CD4-positive, alpha-beta T cell (primary cell): ENCODE measurements at regions not wholly inside any gene's neighbourhood (a gene's known extent, or its start where the extent isn't known, plus 50 kb on each side); places are given as distances from the start of the nearest gene placed in this dataset.

Source experiments
- ATAC-seq: fragments of 200-7000 bp; cut with Tn5 transposase; one replicate; pipeline ENCODE4 v1.10.0; 2022; ENCODE audit warnings: mild to moderate bottlenecking; ENCODE audit not compliant: poor library complexity
- CTCF ChIA-PET: fragments of 350-600 bp; sonication (Branson Sonifier 250); formaldehyde crosslinking; loops from one replicate; lab custom pipeline; 2021; ENCODE audit warnings: antibody characterized with exemption, inconsistent platforms; lab: Charles Lee
- POLR2A ChIA-PET: fragments of 350-600 bp; sonication (Branson Sonifier 250); formaldehyde crosslinking; loops from one replicate; lab custom pipeline; 2021; ENCODE audit warnings: antibody characterized with exemption, inconsistent platforms; lab: Charles Lee
- DNase-seq, 14 experiments: peaks; one replicate each; pipeline ENCODE4 v3.0.0-alpha.2; 2013 to 2020; ENCODE audit warnings: mixed read lengths in 2 of 14
- H3K27ac ChIP-seq, 2 donors: one replicate each; pipeline versions ENCODE4 v1.5.1 to v1.7.0; 2013; ENCODE audit warnings: low read length in 2 of 2, low read depth in 1 of 2, mild to moderate bottlenecking in 1 of 2
- H3K27me3 ChIP-seq, 2 experiments: 1 replicate in 1 of 2; 2 replicates in 1 of 2; pipeline versions ENCODE4 v1.6.1 to v1.7.0; 2013; ENCODE audit warnings: low read length in 2 of 2, control low read depth in 1 of 2, mild to moderate bottlenecking in 1 of 2, moderate library complexity in 1 of 2; ENCODE audit not compliant: insufficient read depth in 2 of 2, control insufficient read depth in 1 of 2
- H3K36me3 ChIP-seq: one replicate; pipeline ENCODE4 v1.6.1; 2013; ENCODE audit warnings: low read length, control low read depth; ENCODE audit not compliant: insufficient read depth
- H3K4me1 ChIP-seq: one replicate; pipeline ENCODE4 v1.6.1; 2013; ENCODE audit warnings: low read length, control low read depth; ENCODE audit not compliant: insufficient read depth
- H3K4me3 ChIP-seq: one replicate; pipeline ENCODE4 v1.5.1; 2013; ENCODE audit warnings: mild to moderate bottlenecking, low read length, moderate library complexity
- H3K9me3 ChIP-seq, 2 experiments: 1 replicate in 1 of 2; 2 replicates in 1 of 2; pipeline versions ENCODE4 v1.6.1 to v1.7.0; 2013; ENCODE audit warnings: low read length in 2 of 2, mild to moderate bottlenecking in 2 of 2, control low read depth in 1 of 2, moderate library complexity in 1 of 2; ENCODE audit not compliant: control insufficient read depth in 1 of 2, insufficient read depth in 1 of 2
- H3K27ac Mint-ChIP-seq: one replicate; pipeline ENCODE4 v1.8.0; 2020; ENCODE audit warnings: mixed read lengths
- H3K27me3 Mint-ChIP-seq: one replicate; pipeline ENCODE4 v1.8.0; 2021; ENCODE audit warnings: mixed read lengths
- H3K36me3 Mint-ChIP-seq: one replicate; pipeline ENCODE4 v1.8.0; 2021; ENCODE audit warnings: low read depth, mixed read lengths
- H3K4me1 Mint-ChIP-seq: one replicate; pipeline ENCODE4 v1.8.0; 2021; ENCODE audit warnings: low read depth, mixed read lengths
- H3K4me3 Mint-ChIP-seq: one replicate; pipeline ENCODE4 v1.8.0; 2020; ENCODE audit warnings: mild to moderate bottlenecking, mixed read lengths
- H3K9me3 Mint-ChIP-seq: one replicate; pipeline ENCODE4 v1.8.0; 2020; ENCODE audit warnings: mixed read lengths
- CTCF ChIP-seq: fragments of 200-600 bp; IDR thresholded peaks from one replicate; pipeline ENCODE4 v1.8.0; 2022; ENCODE audit warnings: antibody characterized with exemption, mild to moderate bottlenecking
- intact Hi-C, 2 experiments: fragments of 100-400 bp; cut with DNase I in 1 of 2; cut with micrococcal nuclease in 1 of 2; formaldehyde crosslinking; loops; one replicate each; pipeline versions ENCODE4 v1.15.1 to v1.9.0; 2023 to 2025; cut with DNase I, micrococcal nuclease

GRCh38 chr1:199083680-199084079, 444.8 kb downstream of the PTPRC start:
- CTCF ChIA-PET, result interaction anchor here (1.1 kb wide), 1 partner anchor 8 kb away, joined by 3 read pairs; no protein-coding TSS in a partner anchor
- H3K36me3 Mint-ChIP-seq, result no peaks in the 10 kb centered on the region
- no peaks in the 10 kb centered on the region for H3K27me3 Mint-ChIP-seq
- H3K4me1 Mint-ChIP-seq, result peaks cover under 1% of the 10 kb centered on the region
- H3K4me3 Mint-ChIP-seq, result no peak overlapping the region
- no peak overlapping the region for H3K4me3 ChIP-seq
- H3K27ac ChIP-seq, result no peak overlapping the region
- ATAC-seq, result no peak
- no peak for TF ChIP-seq CTCF
- H3K9me3 Mint-ChIP-seq, result no peaks in the 10 kb centered on the region
- no peaks in the 10 kb centered on the region for H3K4me1 ChIP-seq
- POLR2A ChIA-PET, result interaction anchor here (0.6 kb wide), 1 partner anchor 137 kb away, joined by 4 read pairs; no protein-coding TSS in a partner anchor
- DNase-seq, result no peak
- no peaks in the 10 kb centered on the region for H3K9me3 ChIP-seq
- H3K27ac Mint-ChIP-seq, result no peak overlapping the region
- H3K36me3 ChIP-seq, result no peaks in the 10 kb centered on the region
- no peaks in the 10 kb centered on the region for H3K27me3 ChIP-seq
- intact Hi-C loops, result no loop called here

- ChIA-PET CTCF (interaction anchor here (1.1 kb wide), 1 partner anchor 9 kb away, joined by 3 read pairs; no protein-coding TSS in a partner anchor), POLR2A (no interaction called here)
- Histone ChIP-seq H3K36me3 (no peaks in the 10 kb centered on the region), H3K27ac (no peak overlapping the region), H3K4me1 (no peaks in the 10 kb centered on the region), H3K27me3 (no peaks in the 10 kb centered on the region), H3K4me3 (no peak overlapping the region), H3K9me3 (no peaks in the 10 kb centered on the region)
- no peak for ATAC-seq
- no peak for TF ChIP-seq CTCF
- Mint-ChIP-seq H3K27me3 (no peaks in the 10 kb centered on the region), H3K4me3 (no peak overlapping the region), H3K9me3 (no peaks in the 10 kb centered on the region), H3K36me3 (no peaks in the 10 kb centered on the region), H3K27ac (no peak overlapping the region), H3K4me1 (peaks cover 6% of the 10 kb centered on the region)
- intact Hi-C loops, result no loop called here
- DNase-seq, result no peak
These were observed 445.5 kb downstream of the PTPRC start for GRCh38 chr1:199084293-199084692.

GRCh38 chr1:199085903-199086302, 447.1 kb downstream of the PTPRC start:
- Histone ChIP-seq H3K4me3 (no peak overlapping the region), H3K4me1 (no peaks in the 10 kb centered on the region), H3K27me3 (no peaks in the 10 kb centered on the region), H3K36me3 (no peaks in the 10 kb centered on the region), H3K27ac (no peak overlapping the region), H3K9me3 (no peaks in the 10 kb centered on the region)
- TF ChIP-seq CTCF, result no peak
- Mint-ChIP-seq H3K27me3 (no peaks in the 10 kb centered on the region), H3K4me1 (peaks cover 23% of the 10 kb centered on the region), H3K36me3 (no peaks in the 10 kb centered on the region), H3K27ac (no peak overlapping the region), H3K9me3 (no peaks in the 10 kb centered on the region), H3K4me3 (no peak overlapping the region)
- ChIA-PET CTCF (no interaction called here), POLR2A (no interaction called here)
- intact Hi-C loops, result loop anchor here in 1 of 2 experiments (5.0 kb wide), 1 partner anchor 181 kb away; no protein-coding TSS in a partner anchor
- ATAC-seq (no peak), DNase-seq (no peak)
